ENCODE measurements at regions not wholly inside any gene's neighbourhood (a gene's known extent, or its start where the extent isn't known, plus 50 kb on each side); places are given as distances from the start of the nearest gene placed in this dataset.
"Not testable (repeated sequence)": the region's sequence is repeated elsewhere in the genome, so short reads cannot be mapped to it uniquely, and the experiment has no call there.

GRCh38 chr3:182292591-182292990 is 500.7 kb upstream of the ATP11B start:
- no peak for DNase-seq

- DNase-seq, result no peak
Observed at GRCh38 chr3:182294256-182294655, 499.0 kb upstream of the ATP11B start.

GRCh38 chr3:182294696-182295095 is 498.6 kb upstream of the ATP11B start:
- no peak for DNase-seq

GRCh38 chr3:182300266-182300665 is 493.0 kb upstream of the ATP11B start:
- DNase-seq, result no peak

- DNase-seq, result no peak
Observed at GRCh38 chr3:182303169-182303568, 490.1 kb upstream of the ATP11B start.

- no peak for DNase-seq
Observed at GRCh38 chr3:182305881-182306665, 487.2 kb upstream of the ATP11B start.

- DNase-seq, result no peak
Observed at GRCh38 chr3:182308328-182308727, 485.0 kb upstream of the ATP11B start.

- DNase-seq, result no peak
Observed at GRCh38 chr3:182309120-182309519, 484.2 kb upstream of the ATP11B start.

- DNase-seq, result no peak
Observed at GRCh38 chr3:182315313-182315712, 478.0 kb upstream of the ATP11B start.

- no peak for DNase-seq
Observed at GRCh38 chr3:182323126-182323700, 470.1 kb upstream of the ATP11B start.

GRCh38 chr3:182323898-182324297 is 469.4 kb upstream of the ATP11B start:
- no peak for DNase-seq

GRCh38 chr3:182325213-182325950 is 467.9 kb upstream of the ATP11B start:
- DNase-seq, result no peak

GRCh38 chr3:182327196-182327681 is 466.1 kb upstream of the ATP11B start:
- no peak for DNase-seq

- no peak for DNase-seq
Observed at GRCh38 chr3:182330646-182331045, 462.7 kb upstream of the ATP11B start.

- no peak for DNase-seq
Observed at GRCh38 chr3:182331341-182331740, 462.0 kb upstream of the ATP11B start.

- DNase-seq, result no peak
Observed at GRCh38 chr3:182342252-182342651, 451.1 kb upstream of the ATP11B start.

- not testable (repeated sequence) for DNase-seq
Observed at GRCh38 chr3:182344026-182344425, 449.3 kb upstream of the ATP11B start.

GRCh38 chr3:182349051-182349450 is 444.3 kb upstream of the ATP11B start:
- no peak for DNase-seq

GRCh38 chr3:182349951-182350517 is 443.3 kb upstream of the ATP11B start:
- DNase-seq, result no peak

- no peak for DNase-seq
Observed at GRCh38 chr3:182357928-182358327, 435.4 kb upstream of the ATP11B start.

GRCh38 chr3:182364323-182364722 is 429.0 kb upstream of the ATP11B start:
- DNase-seq, result no peak

- DNase-seq, result no peak
Observed at GRCh38 chr3:182364723-182365650, 428.3 kb upstream of the ATP11B start.
